Spleen (tissue), 7 donors: ENCODE measurements at regions not wholly inside any gene's neighbourhood (a gene's known extent, or its start where the extent isn't known, plus 50 kb on each side); places are given as distances from the start of the nearest gene placed in this dataset.

Experiments used
- CTCF ChIP-seq, 11 experiments: fragments of 200-600 bp in 7 of 11; fragments of 450-650 bp in 4 of 11; sonication (generic) in 4 of 11; IDR thresholded peaks in 8 of 11; conservative IDR thresholded peaks in 3 of 11; 1 replicate in 7 of 11; 2 replicates in 4 of 11; pipeline versions ENCODE4 v1.4.0 to v1.8.0; 2016 to 2021; ENCODE audit warnings: antibody characterized with exemption in 11 of 11, inconsistent platforms in 4 of 11, mild to moderate bottlenecking in 1 of 11
- POLR2A ChIP-seq, 3 donors: fragments of 450-650 bp; IDR thresholded peaks; one replicate each; pipeline ENCODE4 v1.5.1; 2017; ENCODE audit warnings: antibody characterized with exemption in 3 of 3, mild to moderate bottlenecking in 1 of 3
- POLR2AphosphoS5 ChIP-seq, 3 donors: sonication (generic); formaldehyde crosslinking; IDR thresholded peaks; one replicate each; pipeline ENCODE4 v1.5.1; 2017; ENCODE audit warnings: antibody characterized with exemption in 3 of 3
- donor health status: DM: no; HTN: no; CAD: no; lungs with moderate emphysema.
- donor health status: DM: no; HTN: no; CAD: no.
- donor health status: DM: no; HTN: no; CAD: no.

GRCh38 chr1:60841116-60842046, 241.0 kb upstream of the NFIA start:
- no peak for TF ChIP-seq POLR2AphosphoS5 (IDR thresholded peaks at IDR 0.05)
- TF ChIP-seq CTCF (IDR thresholded peaks at IDR 0.05 in 8 of 11, conservative IDR thresholded peaks at IDR 0.05 in 3 of 11) = no peak
- no peak for TF ChIP-seq POLR2A (IDR thresholded peaks at IDR 0.05)
